BE2C (cell line): ENCODE measurements at regions not wholly inside any gene's neighbourhood (a gene's known extent, or its start where the extent isn't known, plus 50 kb on each side); places are given as distances from the start of the nearest gene placed in this dataset.

ENCODE experiments used
- DNase-seq: peaks from one replicate; pipeline ENCODE4 v3.0.0-alpha.2; 2020
- H3K27me3 ChIP-seq: fragments of 250-450 bp; sonication (Bioruptor Pico); 2 replicates; pipeline ENCODE4 v1.5.1; 2020; ENCODE audit warnings: mild to moderate bottlenecking
- H3K36me3 ChIP-seq: fragments of 250-450 bp; sonication (Bioruptor Pico); 2 replicates; pipeline ENCODE4 v1.5.1; 2020; ENCODE audit warnings: mild to moderate bottlenecking
- H3K4me1 ChIP-seq: fragments of 250-450 bp; sonication (Bioruptor Pico); 2 replicates; pipeline ENCODE4 v1.5.1; 2020
- H3K4me3 ChIP-seq: 2 replicates; pipeline ENCODE4 v1.5.1; 2011; ENCODE audit warnings: low read depth, low read length
- H3K9me3 ChIP-seq: fragments of 250-450 bp; sonication (Bioruptor Pico); 2 replicates; pipeline ENCODE4 v1.5.1; 2020
- CTCF ChIP-seq: IDR thresholded peaks from 2 replicates; pipeline ENCODE4 v1.5.1; 2012; ENCODE audit warnings: mild to moderate bottlenecking, low read depth, low read length

- Histone ChIP-seq H3K27me3 (no peaks in the 10 kb centered on the region; the same call in none of the 2 replicates), H3K4me3 (no peak overlapping the region), H3K4me1 (no peaks in the 10 kb centered on the region), H3K36me3 (no peaks in the 10 kb centered on the region), H3K9me3 (no peaks in the 10 kb centered on the region)
- no peak for DNase-seq
- TF ChIP-seq CTCF: no peak
These were observed 234.1 kb upstream of the POGK start for GRCh38 chr1:166605137-166605536.

GRCh38 chr1:166612886-166613285 is 226.4 kb upstream of the POGK start:
- Histone ChIP-seq H3K4me1 (no peaks in the 10 kb centered on the region), H3K4me3 (no peak overlapping the region), H3K9me3 (no peaks in the 10 kb centered on the region), H3K27me3 (no peaks in the 10 kb centered on the region), H3K36me3 (no peaks in the 10 kb centered on the region)
- TF ChIP-seq CTCF: no peak
- no peak for DNase-seq

GRCh38 chr1:166616206-166616605 is 223.1 kb upstream of the POGK start:
- H3K4me3 ChIP-seq: no peak overlapping the region
- H3K36me3 ChIP-seq: no peaks in the 10 kb centered on the region
- TF ChIP-seq CTCF: no peak
- H3K27me3 ChIP-seq: no peaks in the 10 kb centered on the region
- H3K4me1 ChIP-seq: no peaks in the 10 kb centered on the region
- no peaks in the 10 kb centered on the region for H3K9me3 ChIP-seq
- no peak for DNase-seq

GRCh38 chr1:166626711-166627110 is 212.6 kb upstream of the POGK start:
- no peak for TF ChIP-seq CTCF
- H3K4me3 ChIP-seq: no peak overlapping the region
- DNase-seq: no peak
- H3K9me3 ChIP-seq: no peaks in the 10 kb centered on the region
- no peaks in the 10 kb centered on the region for H3K27me3 ChIP-seq
- H3K4me1 ChIP-seq: no peaks in the 10 kb centered on the region
- no peaks in the 10 kb centered on the region for H3K36me3 ChIP-seq

GRCh38 chr1:166627558-166627957 is 211.7 kb upstream of the POGK start:
- Histone ChIP-seq H3K4me1 (no peaks in the 10 kb centered on the region), H3K4me3 (no peak overlapping the region), H3K36me3 (no peaks in the 10 kb centered on the region), H3K9me3 (no peaks in the 10 kb centered on the region), H3K27me3 (peaks cover 3% of the 10 kb centered on the region; the same call in 1 of the 2 replicates)
- TF ChIP-seq CTCF: no peak
- no peak for DNase-seq

GRCh38 chr1:166628259-166628658 is 211.0 kb upstream of the POGK start:
- H3K9me3 ChIP-seq: no peaks in the 10 kb centered on the region
- H3K27me3 ChIP-seq: peaks cover 10% of the 10 kb centered on the region
- DNase-seq: no peak
- H3K4me3 ChIP-seq: no peak overlapping the region
- no peaks in the 10 kb centered on the region for H3K36me3 ChIP-seq
- H3K4me1 ChIP-seq: no peaks in the 10 kb centered on the region
- TF ChIP-seq CTCF: no peak
